Activated naive CD4-positive, alpha-beta T cell treated with anti-CD3 and anti-CD28 coated beads for 36 hours (primary cell): ENCODE measurements at regions not wholly inside any gene's neighbourhood (a gene's known extent, or its start where the extent isn't known, plus 50 kb on each side); places are given as distances from the start of the nearest gene placed in this dataset.
"Not testable (repeated sequence)": the region's sequence is repeated elsewhere in the genome, so short reads cannot be mapped to it uniquely, and the experiment has no call there.

ENCODE experiments used
- CTCF ChIA-PET: fragments of 350-600 bp; sonication (Branson Sonifier 250); formaldehyde crosslinking; loops from one replicate; lab custom pipeline; 2021; ENCODE audit warnings: antibody characterized with exemption; lab: Charles Lee
- DNase-seq: peaks from one replicate; pipeline ENCODE4 v3.0.0-alpha.2; 2020
- H3K27ac Mint-ChIP-seq: one replicate; pipeline ENCODE4 v1.8.0; 2021; ENCODE audit warnings: mild to moderate bottlenecking, mixed read lengths
- H3K27me3 Mint-ChIP-seq: one replicate; pipeline ENCODE4 v1.8.0; 2021; ENCODE audit warnings: low read depth, mixed read lengths
- H3K36me3 Mint-ChIP-seq: one replicate; pipeline ENCODE4 v1.8.0; 2021; ENCODE audit warnings: low read depth, mixed read lengths
- H3K4me1 Mint-ChIP-seq: one replicate; pipeline ENCODE4 v1.8.0; 2021; ENCODE audit warnings: low read depth, mixed read lengths
- H3K4me3 Mint-ChIP-seq: one replicate; pipeline ENCODE4 v1.8.0; 2021; ENCODE audit warnings: mild to moderate bottlenecking, moderate library complexity, mixed read lengths
- H3K9me3 Mint-ChIP-seq: one replicate; pipeline ENCODE4 v1.8.0; 2021; ENCODE audit warnings: mixed read lengths
- intact Hi-C: fragments of 100-400 bp; cut with micrococcal nuclease; formaldehyde crosslinking; loops from one replicate; pipeline ENCODE4 v1.15.1; 2023

GRCh38 chrX:55142206-55142918 lies 53.5 kb downstream of the PAGE2 start:
- Mint-ChIP-seq H3K36me3 (peaks cover 8% of the 10 kb centered on the region), H3K27me3 (no peaks in the 10 kb centered on the region), H3K9me3 (no peaks in the 10 kb centered on the region), H3K4me3 (no peak overlapping the region), H3K4me1 (no peaks in the 10 kb centered on the region), H3K27ac (no peak overlapping the region)
- intact Hi-C loops, result no loop called here
- CTCF ChIA-PET, result no interaction called here
- no peak for DNase-seq

- no peaks in the 10 kb centered on the region for H3K27me3 Mint-ChIP-seq
- intact Hi-C loops, result no loop called here
- H3K27ac Mint-ChIP-seq, result no peak overlapping the region
- no peaks in the 10 kb centered on the region for H3K9me3 Mint-ChIP-seq
- CTCF ChIA-PET, result no interaction called here
- no peak overlapping the region for H3K4me3 Mint-ChIP-seq
- H3K36me3 Mint-ChIP-seq, result peaks cover 8% of the 10 kb centered on the region
- no peaks in the 10 kb centered on the region for H3K4me1 Mint-ChIP-seq
- DNase-seq, result no peak
Observed at GRCh38 chrX:55142919-55143310, 54.1 kb downstream of the PAGE2 start.

- Mint-ChIP-seq H3K36me3 (peaks cover 8% of the 10 kb centered on the region), H3K4me1 (no peaks in the 10 kb centered on the region), H3K4me3 (no peak overlapping the region), H3K27me3 (no peaks in the 10 kb centered on the region), H3K27ac (no peak overlapping the region), H3K9me3 (no peaks in the 10 kb centered on the region)
- no peak for DNase-seq
- CTCF ChIA-PET, result no interaction called here
- intact Hi-C loops, result no loop called here
Observed at GRCh38 chrX:55143621-55144020, 54.8 kb downstream of the PAGE2 start.

GRCh38 chrX:55144697-55145096 lies 55.9 kb downstream of the PAGE2 start:
- Mint-ChIP-seq H3K36me3 (peaks cover 8% of the 10 kb centered on the region), H3K9me3 (no peaks in the 10 kb centered on the region), H3K27me3 (no peaks in the 10 kb centered on the region), H3K4me1 (no peaks in the 10 kb centered on the region), H3K4me3 (no peak overlapping the region), H3K27ac (no peak overlapping the region)
- CTCF ChIA-PET, result no interaction called here
- DNase-seq, result no peak
- intact Hi-C loops, result no loop called here

GRCh38 chrX:55149242-55149641 lies 60.4 kb downstream of the PAGE2 start:
- H3K9me3 Mint-ChIP-seq, result no peaks in the 10 kb centered on the region
- H3K4me1 Mint-ChIP-seq, result no peaks in the 10 kb centered on the region
- no peak overlapping the region for H3K4me3 Mint-ChIP-seq
- CTCF ChIA-PET, result no interaction called here
- H3K27me3 Mint-ChIP-seq, result no peaks in the 10 kb centered on the region
- H3K36me3 Mint-ChIP-seq, result peaks cover 4% of the 10 kb centered on the region
- no peak for DNase-seq
- intact Hi-C loops, result no loop called here
- no peak overlapping the region for H3K27ac Mint-ChIP-seq

GRCh38 chrX:55151199-55151598 lies 62.4 kb downstream of the PAGE2 start:
- no peak for DNase-seq
- H3K4me1 Mint-ChIP-seq, result no peaks in the 10 kb centered on the region
- H3K36me3 Mint-ChIP-seq, result peaks cover 7% of the 10 kb centered on the region
- H3K27me3 Mint-ChIP-seq, result no peaks in the 10 kb centered on the region
- CTCF ChIA-PET, result no interaction called here
- intact Hi-C loops, result no loop called here
- no peaks in the 10 kb centered on the region for H3K9me3 Mint-ChIP-seq
- no peak overlapping the region for H3K27ac Mint-ChIP-seq
- no peak overlapping the region for H3K4me3 Mint-ChIP-seq

- no peak overlapping the region for H3K27ac Mint-ChIP-seq
- H3K4me3 Mint-ChIP-seq, result peak overlapping the region; percentile 15
- CTCF ChIA-PET, result no interaction called here
- H3K27me3 Mint-ChIP-seq, result no peaks in the 10 kb centered on the region
- no peaks in the 10 kb centered on the region for H3K4me1 Mint-ChIP-seq
- H3K9me3 Mint-ChIP-seq, result no peaks in the 10 kb centered on the region
- intact Hi-C loops, result no loop called here
- DNase-seq, result no peak
- peaks cover 6% of the 10 kb centered on the region for H3K36me3 Mint-ChIP-seq
Observed at GRCh38 chrX:55159551-55159950, 60.6 kb upstream of the PAGE5 start.

GRCh38 chrX:55160685-55161552 lies 59.2 kb upstream of the PAGE5 start:
- peak overlapping the region; percentile 89 for H3K4me3 Mint-ChIP-seq
- H3K9me3 Mint-ChIP-seq, result no peaks in the 10 kb centered on the region
- H3K36me3 Mint-ChIP-seq, result no peaks in the 10 kb centered on the region
- DNase-seq, result peak; percentile 92
- CTCF ChIA-PET, result no interaction called here
- H3K27ac Mint-ChIP-seq, result peak overlapping the region; percentile 93
- no peaks in the 10 kb centered on the region for H3K27me3 Mint-ChIP-seq
- H3K4me1 Mint-ChIP-seq, result no peaks in the 10 kb centered on the region
- intact Hi-C loops, result loop anchor here (1.0 to 5.0 kb wide), 11 partner anchors 104 to 1738 kb away; partner anchors contain the start of genes APEX2, PHF8, RIBC1 and RRAGB

GRCh38 chrX:55161581-55161980 lies 58.6 kb upstream of the PAGE5 start:
- Mint-ChIP-seq H3K9me3 (no peaks in the 10 kb centered on the region), H3K4me1 (no peaks in the 10 kb centered on the region), H3K4me3 (peak overlapping the region; percentile 89), H3K27me3 (no peaks in the 10 kb centered on the region), H3K36me3 (no peaks in the 10 kb centered on the region), H3K27ac (peak overlapping the region; percentile 93)
- no peak for DNase-seq
- intact Hi-C loops, result loop anchor here (1.0 to 5.0 kb wide), 11 partner anchors 104 to 1739 kb away; partner anchors contain the start of genes APEX2, PHF8, RIBC1 and RRAGB
- CTCF ChIA-PET, result no interaction called here

- DNase-seq, result no peak
- Mint-ChIP-seq H3K4me3 (no peak overlapping the region), H3K27me3 (no peaks in the 10 kb centered on the region), H3K4me1 (no peaks in the 10 kb centered on the region), H3K27ac (no peak overlapping the region), H3K36me3 (no peaks in the 10 kb centered on the region), H3K9me3 (no peaks in the 10 kb centered on the region)
- CTCF ChIA-PET, result no interaction called here
- intact Hi-C loops, result loop anchor here (5.0 kb wide), 3 partner anchors 271 to 1481 kb away; no protein-coding TSS in a partner anchor
Observed at GRCh38 chrX:55163171-55163570, 57.0 kb upstream of the PAGE5 start.

GRCh38 chrX:55165026-55165425 lies 55.1 kb upstream of the PAGE5 start:
- H3K9me3 Mint-ChIP-seq, intact Hi-C loops, DNase-seq, H3K36me3 Mint-ChIP-seq, H3K27me3 Mint-ChIP-seq, H3K4me1 Mint-ChIP-seq, CTCF ChIA-PET, H3K27ac Mint-ChIP-seq, H3K4me3 Mint-ChIP-seq: not testable (repeated sequence)

- Mint-ChIP-seq H3K4me1 (no peaks in the 10 kb centered on the region), H3K27me3 (no peaks in the 10 kb centered on the region), H3K9me3 (no peaks in the 10 kb centered on the region), H3K27ac (no peak overlapping the region), H3K4me3 (no peak overlapping the region), H3K36me3 (no peaks in the 10 kb centered on the region)
- CTCF ChIA-PET, result no interaction called here
- intact Hi-C loops, result no loop called here
- DNase-seq, result no peak
Observed at GRCh38 chrX:55167124-55167803, 52.9 kb upstream of the PAGE5 start.
